Nephron (organoid): ENCODE measurements at regions not wholly inside any gene's neighbourhood (a gene's known extent, or its start where the extent isn't known, plus 50 kb on each side); places are given as distances from the start of the nearest gene placed in this dataset.

ENCODE experiments used
- H3K27ac Mint-ChIP-seq, 3 experiments: 2 replicates each; pipeline ENCODE4 v1.8.0; 2020; ENCODE audit warnings: mixed read lengths in 3 of 3, mild to moderate bottlenecking in 2 of 3, moderate library complexity in 1 of 3
- H3K27me3 Mint-ChIP-seq: 2 replicates; pipeline ENCODE4 v1.8.0; 2021; ENCODE audit warnings: low read depth, mild to moderate bottlenecking, moderate library complexity, mixed read lengths
- H3K36me3 Mint-ChIP-seq: 2 replicates; pipeline ENCODE4 v1.8.0; 2020; ENCODE audit warnings: low read depth, mixed read lengths
- H3K4me1 Mint-ChIP-seq: 2 replicates; pipeline ENCODE4 v1.8.0; 2020; ENCODE audit warnings: mixed read lengths
- H3K4me3 Mint-ChIP-seq, 3 experiments: 2 replicates each; pipeline ENCODE4 v1.8.0; 2020; ENCODE audit warnings: mild to moderate bottlenecking in 3 of 3, mixed read lengths in 3 of 3, moderate library complexity in 2 of 3
- H3K9me3 Mint-ChIP-seq: 2 replicates; pipeline ENCODE4 v1.8.0; 2020; ENCODE audit warnings: mixed read lengths
- TF ChIP-seq, protein P1 (sequence below), 3 experiments: fragments of 200-600 bp; sonication (generic); IDR thresholded peaks; one replicate each; pipeline ENCODE4 v1.5.0; 2021; ENCODE audit warnings: antibody characterized with exemption in 3 of 3; ENCODE audit not compliant: unreplicated experiment in 3 of 3

DNA sequence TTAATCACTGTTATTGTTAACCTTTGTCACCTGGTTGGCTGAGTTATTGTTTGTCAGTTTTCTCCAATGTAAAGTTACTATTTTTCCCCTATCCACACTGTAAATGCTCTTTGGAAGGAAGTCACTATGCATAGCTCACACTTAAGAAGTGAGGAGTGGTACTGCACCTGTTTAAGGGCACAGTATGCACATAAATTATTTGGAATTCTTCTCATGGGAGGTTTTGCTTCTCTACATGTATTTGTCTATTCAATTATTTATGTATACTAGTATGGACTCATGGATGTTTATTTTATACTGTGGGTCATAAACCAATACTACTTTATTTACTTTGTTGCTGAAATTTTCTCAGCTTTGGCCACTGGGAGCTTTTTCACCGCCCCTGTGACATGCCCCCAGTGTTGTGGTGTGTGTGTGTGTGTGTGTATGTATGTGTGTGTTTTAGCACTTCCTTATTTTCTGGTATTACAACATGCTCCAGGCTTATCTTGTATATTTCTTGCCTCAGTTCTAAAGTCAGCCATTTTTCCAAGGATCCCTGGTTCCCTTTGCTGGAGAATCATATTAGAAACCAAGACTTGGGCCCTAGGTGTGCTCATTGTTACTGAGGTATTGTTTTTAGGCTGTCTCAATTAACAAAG, 290.5 kb downstream of the KBTBD8 start:
- no peaks in the 10 kb centered on the region for H3K27me3 Mint-ChIP-seq
- H3K4me3 Mint-ChIP-seq = no peak overlapping the region
- peaks cover 11% of the 10 kb centered on the region for H3K4me1 Mint-ChIP-seq
- H3K9me3 Mint-ChIP-seq = no peaks in the 10 kb centered on the region
- H3K27ac Mint-ChIP-seq = no peak overlapping the region
- TF ChIP-seq, protein P1, sequence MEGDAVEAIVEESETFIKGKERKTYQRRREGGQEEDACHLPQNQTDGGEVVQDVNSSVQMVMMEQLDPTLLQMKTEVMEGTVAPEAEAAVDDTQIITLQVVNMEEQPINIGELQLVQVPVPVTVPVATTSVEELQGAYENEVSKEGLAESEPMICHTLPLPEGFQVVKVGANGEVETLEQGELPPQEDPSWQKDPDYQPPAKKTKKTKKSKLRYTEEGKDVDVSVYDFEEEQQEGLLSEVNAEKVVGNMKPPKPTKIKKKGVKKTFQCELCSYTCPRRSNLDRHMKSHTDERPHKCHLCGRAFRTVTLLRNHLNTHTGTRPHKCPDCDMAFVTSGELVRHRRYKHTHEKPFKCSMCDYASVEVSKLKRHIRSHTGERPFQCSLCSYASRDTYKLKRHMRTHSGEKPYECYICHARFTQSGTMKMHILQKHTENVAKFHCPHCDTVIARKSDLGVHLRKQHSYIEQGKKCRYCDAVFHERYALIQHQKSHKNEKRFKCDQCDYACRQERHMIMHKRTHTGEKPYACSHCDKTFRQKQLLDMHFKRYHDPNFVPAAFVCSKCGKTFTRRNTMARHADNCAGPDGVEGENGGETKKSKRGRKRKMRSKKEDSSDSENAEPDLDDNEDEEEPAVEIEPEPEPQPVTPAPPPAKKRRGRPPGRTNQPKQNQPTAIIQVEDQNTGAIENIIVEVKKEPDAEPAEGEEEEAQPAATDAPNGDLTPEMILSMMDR (IDR thresholded peaks at IDR 0.05; ENCODE audit: unreplicated experiment in 3 of 3) = no peak
- no peaks in the 10 kb centered on the region for H3K36me3 Mint-ChIP-seq

DNA sequence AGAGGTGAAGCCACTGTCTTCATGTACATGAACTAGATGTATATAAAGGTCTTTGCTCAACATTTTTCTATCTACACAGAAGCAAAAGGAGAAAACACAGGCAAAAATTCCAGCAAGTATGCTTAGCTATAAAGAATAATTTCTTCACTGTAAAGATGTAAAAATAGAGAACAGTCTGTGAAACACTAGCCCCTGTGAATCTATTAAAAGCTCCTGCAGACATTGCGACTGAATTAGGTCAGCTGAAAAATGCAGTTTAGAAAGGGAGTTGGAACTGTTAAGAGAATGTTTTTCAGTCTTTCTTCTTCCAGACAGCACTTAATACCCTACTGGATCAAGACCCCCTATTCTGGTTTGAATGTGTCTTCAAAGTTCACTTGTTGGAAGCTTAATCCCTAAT, 291.5 kb downstream of the KBTBD8 start:
- Mint-ChIP-seq H3K4me1 (peaks cover 11% of the 10 kb centered on the region), H3K27ac (no peak overlapping the region), H3K27me3 (no peaks in the 10 kb centered on the region), H3K9me3 (no peaks in the 10 kb centered on the region), H3K4me3 (no peak overlapping the region), H3K36me3 (no peaks in the 10 kb centered on the region)
- TF ChIP-seq, protein P1 (IDR thresholded peaks at IDR 0.05; ENCODE audit: unreplicated experiment in 3 of 3) = no peak

DNA sequence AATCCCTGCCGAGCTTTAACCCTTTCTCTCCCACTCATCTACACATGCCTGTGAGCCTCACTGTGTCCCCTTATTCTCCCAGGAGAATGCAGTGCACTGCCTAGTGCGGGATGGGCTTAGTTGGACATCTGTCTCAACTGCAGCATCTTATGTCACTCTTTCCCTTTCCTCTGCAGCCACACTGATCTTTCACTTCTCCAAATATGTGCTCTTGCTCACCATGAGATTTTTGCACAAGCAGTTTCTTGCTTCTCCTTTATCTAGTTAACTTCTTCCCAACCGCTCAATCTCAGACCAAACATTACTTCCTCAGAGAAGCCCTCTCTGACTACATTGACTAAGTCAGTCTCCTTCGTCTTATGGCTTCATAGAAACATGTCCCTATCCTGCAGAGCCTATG, 292.3 kb downstream of the KBTBD8 start:
- Mint-ChIP-seq H3K9me3 (no peaks in the 10 kb centered on the region), H3K4me1 (peaks cover 11% of the 10 kb centered on the region), H3K4me3 (no peak overlapping the region), H3K36me3 (no peaks in the 10 kb centered on the region), H3K27ac (no peak overlapping the region), H3K27me3 (no peaks in the 10 kb centered on the region)
- TF ChIP-seq, protein P1 (IDR thresholded peaks at IDR 0.05; ENCODE audit: unreplicated experiment in 3 of 3) = no peak

DNA sequence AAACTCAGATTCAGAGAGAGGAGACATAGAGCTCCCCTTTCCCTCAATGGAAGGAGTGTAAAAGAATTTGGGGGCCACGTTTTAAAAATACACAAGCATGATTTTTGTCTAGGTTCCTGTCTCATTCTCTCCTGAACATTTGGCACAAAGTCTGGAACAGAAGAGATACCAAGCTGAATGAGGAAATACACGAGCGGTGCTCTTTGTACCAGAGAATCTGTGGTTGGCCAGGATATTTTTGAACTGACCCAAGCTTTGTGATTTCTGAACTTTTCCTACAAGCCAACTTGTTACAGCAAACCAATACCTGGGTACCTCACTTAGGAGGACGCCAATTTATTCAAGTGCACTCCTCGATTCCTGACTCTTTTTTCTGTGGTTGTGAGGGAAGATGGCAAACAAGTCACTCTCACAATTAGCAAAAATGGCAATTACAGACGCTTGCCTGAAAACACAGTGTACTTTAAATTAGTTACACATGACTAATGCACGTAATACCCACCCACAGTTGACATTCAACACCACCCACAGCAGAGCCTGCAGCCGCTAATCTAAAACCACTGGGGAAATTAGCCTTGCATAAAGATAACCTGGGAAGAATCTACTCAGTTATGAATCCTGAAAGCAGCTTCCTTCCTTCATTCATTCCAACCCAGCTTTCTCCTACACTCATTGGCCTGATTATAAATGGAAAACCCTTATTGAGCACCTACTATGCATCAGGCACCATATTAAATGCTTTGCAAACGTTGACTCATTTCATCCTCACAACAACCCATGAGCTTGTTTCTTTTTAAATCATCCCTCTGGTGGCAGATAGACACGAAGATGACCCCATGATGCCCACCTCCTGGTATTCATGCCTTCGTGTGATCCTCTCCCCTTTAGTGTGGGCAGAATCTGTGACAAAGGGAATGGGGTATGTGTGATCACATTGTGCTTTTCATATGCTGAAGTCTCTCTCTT, 293.5 kb downstream of the KBTBD8 start:
- Mint-ChIP-seq H3K4me1 (peaks cover 11% of the 10 kb centered on the region), H3K27ac (no peak overlapping the region), H3K27me3 (no peaks in the 10 kb centered on the region), H3K9me3 (no peaks in the 10 kb centered on the region), H3K4me3 (no peak overlapping the region), H3K36me3 (no peaks in the 10 kb centered on the region)
- TF ChIP-seq, protein P1 (IDR thresholded peaks at IDR 0.05; ENCODE audit: unreplicated experiment in 3 of 3) = no peak

DNA sequence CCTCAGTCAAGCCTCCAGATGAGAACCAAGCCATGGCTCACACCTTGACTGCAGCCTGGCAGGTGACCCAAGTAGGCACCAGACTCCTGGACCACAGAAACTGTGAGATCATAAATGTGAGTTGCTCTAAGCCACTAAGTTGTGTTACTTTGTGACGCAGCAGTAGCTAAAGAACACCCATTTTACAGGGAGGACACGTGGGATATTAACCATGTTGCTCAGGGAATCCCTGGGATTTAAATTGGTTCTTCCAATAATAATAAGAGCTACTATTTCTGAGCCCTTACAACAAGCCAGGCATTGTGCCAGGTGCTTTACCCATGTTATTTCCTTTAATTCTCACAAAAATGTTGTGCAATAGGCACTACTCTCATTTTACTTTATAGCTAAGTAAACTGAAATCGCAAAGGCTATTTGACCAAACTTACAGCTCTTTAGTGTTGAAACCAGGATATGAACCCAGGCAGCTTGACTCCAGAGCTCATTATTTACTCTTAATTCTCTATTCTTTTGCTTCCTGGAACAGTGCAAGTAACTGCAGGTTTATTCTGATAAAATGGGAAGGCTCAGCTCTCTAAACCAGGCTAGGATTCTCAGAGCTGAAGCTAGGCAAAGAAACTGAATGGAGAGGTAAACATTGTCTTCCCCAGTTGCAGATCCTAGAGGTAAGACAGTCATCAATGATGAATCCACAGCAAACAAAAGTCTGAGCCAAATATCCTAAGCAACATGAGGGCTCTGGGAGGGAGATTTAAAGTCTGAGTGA, 294.4 kb downstream of the KBTBD8 start:
- Mint-ChIP-seq H3K9me3 (no peaks in the 10 kb centered on the region), H3K4me1 (peaks cover 11% of the 10 kb centered on the region), H3K4me3 (no peak overlapping the region), H3K27ac (no peak overlapping the region), H3K27me3 (no peaks in the 10 kb centered on the region), H3K36me3 (no peaks in the 10 kb centered on the region)
- TF ChIP-seq, protein P1 (IDR thresholded peaks at IDR 0.05; ENCODE audit: unreplicated experiment in 3 of 3) = no peak
